ENCODE measurements at regions not wholly inside any gene's neighbourhood (a gene's known extent, or its start where the extent isn't known, plus 50 kb on each side); places are given as distances from the start of the nearest gene placed in this dataset.

DNA sequence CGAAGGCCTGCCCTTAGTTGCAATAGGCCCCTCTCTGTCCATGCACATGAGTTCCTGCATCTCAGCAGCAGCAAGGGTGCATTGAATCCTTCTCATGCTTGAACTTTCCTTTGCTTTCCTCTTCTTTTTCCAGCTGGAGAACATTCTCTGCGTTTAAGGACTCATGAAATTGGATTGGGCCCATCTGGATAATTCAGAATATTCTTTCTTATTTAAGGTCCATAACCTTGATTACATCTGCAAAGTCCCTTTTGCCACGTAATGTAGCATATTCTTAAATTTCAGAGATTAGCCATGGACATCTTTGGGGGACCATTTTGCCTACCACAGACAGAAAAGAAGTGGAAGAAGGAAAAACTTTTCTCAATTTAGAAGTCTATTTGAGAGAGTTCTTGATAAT is 159.7 kb upstream of the C21orf91 start:
- TF ChIP-seq, protein P1, sequence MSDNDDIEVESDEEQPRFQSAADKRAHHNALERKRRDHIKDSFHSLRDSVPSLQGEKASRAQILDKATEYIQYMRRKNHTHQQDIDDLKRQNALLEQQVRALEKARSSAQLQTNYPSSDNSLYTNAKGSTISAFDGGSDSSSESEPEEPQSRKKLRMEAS (IDR thresholded peaks at IDR 0.05): no peak
- TF ChIP-seq, protein P2, sequence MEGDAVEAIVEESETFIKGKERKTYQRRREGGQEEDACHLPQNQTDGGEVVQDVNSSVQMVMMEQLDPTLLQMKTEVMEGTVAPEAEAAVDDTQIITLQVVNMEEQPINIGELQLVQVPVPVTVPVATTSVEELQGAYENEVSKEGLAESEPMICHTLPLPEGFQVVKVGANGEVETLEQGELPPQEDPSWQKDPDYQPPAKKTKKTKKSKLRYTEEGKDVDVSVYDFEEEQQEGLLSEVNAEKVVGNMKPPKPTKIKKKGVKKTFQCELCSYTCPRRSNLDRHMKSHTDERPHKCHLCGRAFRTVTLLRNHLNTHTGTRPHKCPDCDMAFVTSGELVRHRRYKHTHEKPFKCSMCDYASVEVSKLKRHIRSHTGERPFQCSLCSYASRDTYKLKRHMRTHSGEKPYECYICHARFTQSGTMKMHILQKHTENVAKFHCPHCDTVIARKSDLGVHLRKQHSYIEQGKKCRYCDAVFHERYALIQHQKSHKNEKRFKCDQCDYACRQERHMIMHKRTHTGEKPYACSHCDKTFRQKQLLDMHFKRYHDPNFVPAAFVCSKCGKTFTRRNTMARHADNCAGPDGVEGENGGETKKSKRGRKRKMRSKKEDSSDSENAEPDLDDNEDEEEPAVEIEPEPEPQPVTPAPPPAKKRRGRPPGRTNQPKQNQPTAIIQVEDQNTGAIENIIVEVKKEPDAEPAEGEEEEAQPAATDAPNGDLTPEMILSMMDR (IDR thresholded peaks at IDR 0.05; ENCODE audit: control extremely low read depth in 1 of 3, insufficient read depth in 1 of 3, low read depth in 1 of 3, low read length in 3 of 3): no peak
- TF ChIP-seq RAD21 (IDR thresholded peaks at IDR 0.05 in 1 of 2, conservative IDR thresholded peaks at IDR 0.05 in 1 of 2; ENCODE audit: low read depth in 2 of 2, low read length in 2 of 2): no peak
- TF ChIP-seq GTF2F1 (IDR thresholded peaks at IDR 0.05; ENCODE audit: borderline replicate concordance, low read depth, low read length): no peak
- TF ChIP-seq EP300 (IDR thresholded peaks at IDR 0.05; ENCODE audit: borderline replicate concordance in 1 of 2, low read depth in 2 of 2, low read length in 2 of 2): no peak
- TF ChIP-seq EZH2 (IDR thresholded peaks at IDR 0.05; ENCODE audit: low read depth, low read length, severe bottlenecking): no peak
- TF ChIP-seq JUND (IDR thresholded peaks at IDR 0.05; ENCODE audit: low read length): no peak
- no peak for TF ChIP-seq RFX5 (IDR thresholded peaks at IDR 0.05; ENCODE audit: borderline replicate concordance, low read depth, low read length)
- no peak for TF ChIP-seq TAF1 (IDR thresholded peaks at IDR 0.05; ENCODE audit: low read depth, low read length)
